ENCODE measurements at regions not wholly inside any gene's neighbourhood (a gene's known extent, or its start where the extent isn't known, plus 50 kb on each side); places are given as distances from the start of the nearest gene placed in this dataset.

DNA sequence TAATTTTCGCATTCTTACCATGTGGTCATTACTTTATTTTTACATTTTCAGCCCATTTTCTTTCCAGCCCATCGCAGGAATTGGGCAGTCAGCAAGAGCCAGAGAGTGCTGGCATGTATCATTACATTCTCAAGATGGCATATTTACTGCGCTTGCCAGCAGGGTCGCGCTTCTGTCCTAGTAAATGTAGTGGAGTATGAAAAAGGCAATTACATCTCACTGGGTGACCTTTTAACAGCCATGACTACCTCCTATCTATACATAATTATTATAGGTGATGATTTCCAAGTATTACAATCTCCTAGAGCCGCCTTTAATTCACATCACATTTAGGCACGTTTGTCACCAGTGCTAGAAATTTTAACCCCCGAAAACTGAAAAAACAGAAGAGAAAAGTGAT lies 433.7 kb upstream of the MGMT start:
- peaks cover 13% of the 10 kb centered on the region for H3K9me3 Mint-ChIP-seq
- no peaks in the 10 kb centered on the region for H3K27me3 Mint-ChIP-seq (ENCODE audit: insufficient read depth)
- no peaks in the 10 kb centered on the region for H3K36me3 Mint-ChIP-seq (ENCODE audit: low read depth)

GRCh38 chr10:129033790-129034272 lies 433.2 kb upstream of the MGMT start:
- TF ChIP-seq, protein P1, sequence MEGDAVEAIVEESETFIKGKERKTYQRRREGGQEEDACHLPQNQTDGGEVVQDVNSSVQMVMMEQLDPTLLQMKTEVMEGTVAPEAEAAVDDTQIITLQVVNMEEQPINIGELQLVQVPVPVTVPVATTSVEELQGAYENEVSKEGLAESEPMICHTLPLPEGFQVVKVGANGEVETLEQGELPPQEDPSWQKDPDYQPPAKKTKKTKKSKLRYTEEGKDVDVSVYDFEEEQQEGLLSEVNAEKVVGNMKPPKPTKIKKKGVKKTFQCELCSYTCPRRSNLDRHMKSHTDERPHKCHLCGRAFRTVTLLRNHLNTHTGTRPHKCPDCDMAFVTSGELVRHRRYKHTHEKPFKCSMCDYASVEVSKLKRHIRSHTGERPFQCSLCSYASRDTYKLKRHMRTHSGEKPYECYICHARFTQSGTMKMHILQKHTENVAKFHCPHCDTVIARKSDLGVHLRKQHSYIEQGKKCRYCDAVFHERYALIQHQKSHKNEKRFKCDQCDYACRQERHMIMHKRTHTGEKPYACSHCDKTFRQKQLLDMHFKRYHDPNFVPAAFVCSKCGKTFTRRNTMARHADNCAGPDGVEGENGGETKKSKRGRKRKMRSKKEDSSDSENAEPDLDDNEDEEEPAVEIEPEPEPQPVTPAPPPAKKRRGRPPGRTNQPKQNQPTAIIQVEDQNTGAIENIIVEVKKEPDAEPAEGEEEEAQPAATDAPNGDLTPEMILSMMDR (IDR thresholded peaks at IDR 0.05): no peak
- Mint-ChIP-seq H3K27me3 (ENCODE audit: insufficient read depth) (no peaks in the 10 kb centered on the region), H3K4me1 (ENCODE audit: low read depth) (no peaks in the 10 kb centered on the region), H3K36me3 (ENCODE audit: low read depth) (no peaks in the 10 kb centered on the region), H3K9me3 (peaks cover 13% of the 10 kb centered on the region), H3K4me3 (no peak overlapping the region), H3K27ac (no peak overlapping the region)
- no peak for DNase-seq

More for the DNA sequence above, 433.7 kb upstream of the MGMT start:
- Mint-ChIP-seq H3K4me1 (ENCODE audit: low read depth) (no peaks in the 10 kb centered on the region), H3K27ac (no peak overlapping the region), H3K4me3 (no peak overlapping the region)
- TF ChIP-seq, protein P1 (IDR thresholded peaks at IDR 0.05): no peak
- no peak for DNase-seq

DNA sequence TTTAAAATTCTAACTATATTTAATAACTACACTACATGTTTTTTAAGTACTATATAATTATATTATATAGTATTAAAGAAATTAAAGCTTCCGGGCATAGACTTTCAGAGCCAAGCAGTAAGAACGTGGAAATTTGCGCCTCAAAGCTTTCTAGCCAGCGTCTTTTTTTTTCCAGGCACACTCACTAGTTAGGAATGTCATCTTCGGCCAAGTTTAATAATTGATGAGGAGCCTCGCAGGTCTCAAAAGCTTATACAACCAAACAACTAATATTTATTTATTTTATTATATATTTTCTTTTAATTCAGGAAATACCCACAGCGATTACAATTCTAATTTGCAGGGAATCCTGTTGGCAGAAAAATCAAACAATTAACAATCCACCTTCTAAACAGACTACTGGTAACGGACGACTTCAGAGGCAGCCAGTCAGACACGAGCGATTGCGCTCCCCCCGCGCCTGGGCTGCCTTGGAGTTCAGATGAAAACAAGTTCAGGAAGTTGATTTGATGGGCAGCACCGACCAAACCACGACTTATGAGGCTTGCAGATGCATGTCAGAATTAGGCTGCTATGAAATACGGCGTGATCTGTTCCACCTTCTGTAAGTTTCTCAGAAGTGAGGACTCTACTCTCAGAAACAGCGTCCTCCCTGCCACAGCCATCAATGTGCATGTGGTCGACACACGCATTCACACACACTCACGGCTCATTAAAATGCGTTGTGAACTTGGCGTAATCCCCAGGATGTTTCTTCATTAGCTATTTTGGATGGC lies 431.8 kb upstream of the MGMT start:
- Mint-ChIP-seq H3K4me3 (no peak overlapping the region), H3K4me1 (ENCODE audit: low read depth) (no peaks in the 10 kb centered on the region), H3K36me3 (ENCODE audit: low read depth) (no peaks in the 10 kb centered on the region), H3K27ac (no peak overlapping the region), H3K9me3 (peaks cover 13% of the 10 kb centered on the region), H3K27me3 (ENCODE audit: insufficient read depth) (no peaks in the 10 kb centered on the region)
- TF ChIP-seq, protein P1 (IDR thresholded peaks at IDR 0.05): no peak
- no peak for DNase-seq

DNA sequence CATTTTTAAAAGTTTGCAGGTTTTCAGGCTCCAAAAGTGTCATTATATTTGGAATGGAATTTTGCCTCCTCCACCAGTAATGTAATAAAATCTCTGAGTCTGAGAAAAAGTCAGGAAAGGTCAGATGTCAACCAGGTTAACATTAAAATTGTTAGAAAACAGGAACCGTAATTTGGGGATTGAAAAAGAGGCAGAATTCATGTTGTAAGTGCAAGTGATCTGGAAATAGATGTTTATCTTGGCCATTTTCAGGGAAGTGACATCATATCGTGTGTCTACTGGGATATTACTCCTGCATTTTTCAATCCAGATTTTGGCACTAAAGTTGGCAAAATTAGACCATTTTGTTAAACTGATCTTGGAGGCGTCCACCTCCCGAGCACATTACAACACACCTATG lies 428.5 kb upstream of the MGMT start:
- H3K36me3 Mint-ChIP-seq (ENCODE audit: low read depth): no peaks in the 10 kb centered on the region
- H3K4me1 Mint-ChIP-seq (ENCODE audit: low read depth): no peaks in the 10 kb centered on the region
- H3K9me3 Mint-ChIP-seq: peaks cover 19% of the 10 kb centered on the region
- no peak overlapping the region for H3K4me3 Mint-ChIP-seq
- TF ChIP-seq, protein P1 (IDR thresholded peaks at IDR 0.05): no peak
- DNase-seq: no peak
- H3K27ac Mint-ChIP-seq: no peak overlapping the region
- H3K27me3 Mint-ChIP-seq (ENCODE audit: insufficient read depth): no peaks in the 10 kb centered on the region

GRCh38 chr10:129039406-129040370 lies 427.4 kb upstream of the MGMT start:
- DNase-seq: no peak
- Mint-ChIP-seq H3K4me3 (no peak overlapping the region), H3K27ac (no peak overlapping the region), H3K27me3 (ENCODE audit: insufficient read depth) (no peaks in the 10 kb centered on the region), H3K9me3 (peaks cover 16% of the 10 kb centered on the region), H3K4me1 (ENCODE audit: low read depth) (no peaks in the 10 kb centered on the region), H3K36me3 (ENCODE audit: low read depth) (no peaks in the 10 kb centered on the region)
- TF ChIP-seq, protein P1 (IDR thresholded peaks at IDR 0.05): no peak

Measured in HFFc6 (cell line).